Adrenal gland (tissue), 9 donors: ENCODE measurements at regions not wholly inside any gene's neighbourhood (a gene's known extent, or its start where the extent isn't known, plus 50 kb on each side); places are given as distances from the start of the nearest gene placed in this dataset.

ENCODE experiments used
- DNase-seq, 7 donors: peaks; one replicate each; pipeline ENCODE4 v3.0.0-alpha.2; 2019 to 2020
- H3K27ac ChIP-seq, 5 donors: fragments of 200-600 bp; sonication (generic) in 4 of 5; 1 replicate in 3 of 5; 2 replicates in 2 of 5; pipeline versions ENCODE4 v1.5.1 to v1.8.0; 2016 to 2020; ENCODE audit warnings: mild to moderate bottlenecking in 1 of 5
- H3K27me3 ChIP-seq: fragments of 200-600 bp; 2 replicates; pipeline ENCODE4 v1.8.0; 2021
- H3K36me3 ChIP-seq, 2 donors: fragments of 200-600 bp; replicated peaks in 1 of 2; 1 replicate in 1 of 2; 2 replicates in 1 of 2; pipeline versions ENCODE4 v1.5.1 to v1.8.0; 2018 to 2022
- H3K4me1 ChIP-seq, 2 donors: fragments of 200-600 bp; replicated peaks in 1 of 2; 1 replicate in 1 of 2; 2 replicates in 1 of 2; pipeline versions ENCODE4 v1.5.1 to v1.8.0; 2018 to 2021
- H3K4me3 ChIP-seq, 4 donors: fragments of 200-600 bp; sonication (generic) in 3 of 4; one replicate each; pipeline ENCODE4 v1.5.1; 2016 to 2018
- H3K9me3 ChIP-seq, 3 donors: fragments of 200-600 bp; sonication (generic) in 1 of 3; replicated peaks in 1 of 3; 1 replicate in 2 of 3; 2 replicates in 1 of 3; pipeline versions ENCODE4 v1.5.1 to v1.8.0; 2016 to 2021
- POLR2A ChIP-seq, 2 donors: fragments of 450-650 bp; IDR thresholded peaks; one replicate each; pipeline ENCODE4 v1.6.1; 2017; ENCODE audit warnings: antibody characterized with exemption in 2 of 2, mild to moderate bottlenecking in 2 of 2, moderate library complexity in 1 of 2
- WGBS, 4 donors: extraction: QIAGEN DNeasy Blood & Tissue Kit in 2 of 4; methylation state at CpG; one replicate each; pipeline versions ENCODE4 v1.1.5 to v1.1.7; 2013 to 2017; 5-methylcytosine and 5-hydroxymethylcytosine counted together
- intact Hi-C, 2 donors: fragments of 100-400 bp; cut with DNase I; formaldehyde crosslinking; loops; one replicate each; pipeline versions ENCODE4 v1.14.1 to v1.15.0; 2022 to 2023
- TF ChIP-seq, protein P1 (sequence below), 6 experiments: fragments of 450-650 bp in 4 of 6; fragments of 200-600 bp in 2 of 6; sonication (generic) in 1 of 6; IDR thresholded peaks; 1 replicate in 5 of 6; 2 replicates in 1 of 6; pipeline versions ENCODE4 v1.5.1 to v1.8.0; 2016 to 2021; ENCODE audit warnings: antibody characterized with exemption in 6 of 6, mild to moderate bottlenecking in 2 of 6, moderate library complexity in 1 of 6
- donor health status: healthy with polysubstance abuse.
- donor health status: Bipolar disorder and iron deficiency.
- donor health status: DM: yes; HTN: yes; CAD: no.
- donor health status: DM: no; HTN: no; CAD: no.
- donor health status: DM: no; HTN: no; CAD: no.

GRCh38 chr1:199301472-199302217 is 662.8 kb downstream of the PTPRC start:
- no peak overlapping the region for H3K4me3 ChIP-seq
- no peak overlapping the region for H3K27ac ChIP-seq
- H3K9me3 ChIP-seq: no peaks in the 10 kb centered on the region
- intact Hi-C loops: no loop called here
- H3K36me3 ChIP-seq: no peaks in the 10 kb centered on the region
- no peaks in the 10 kb centered on the region for H3K4me1 ChIP-seq
- H3K27me3 ChIP-seq: no peaks in the 10 kb centered on the region
- no peak for DNase-seq
- TF ChIP-seq, protein P1, sequence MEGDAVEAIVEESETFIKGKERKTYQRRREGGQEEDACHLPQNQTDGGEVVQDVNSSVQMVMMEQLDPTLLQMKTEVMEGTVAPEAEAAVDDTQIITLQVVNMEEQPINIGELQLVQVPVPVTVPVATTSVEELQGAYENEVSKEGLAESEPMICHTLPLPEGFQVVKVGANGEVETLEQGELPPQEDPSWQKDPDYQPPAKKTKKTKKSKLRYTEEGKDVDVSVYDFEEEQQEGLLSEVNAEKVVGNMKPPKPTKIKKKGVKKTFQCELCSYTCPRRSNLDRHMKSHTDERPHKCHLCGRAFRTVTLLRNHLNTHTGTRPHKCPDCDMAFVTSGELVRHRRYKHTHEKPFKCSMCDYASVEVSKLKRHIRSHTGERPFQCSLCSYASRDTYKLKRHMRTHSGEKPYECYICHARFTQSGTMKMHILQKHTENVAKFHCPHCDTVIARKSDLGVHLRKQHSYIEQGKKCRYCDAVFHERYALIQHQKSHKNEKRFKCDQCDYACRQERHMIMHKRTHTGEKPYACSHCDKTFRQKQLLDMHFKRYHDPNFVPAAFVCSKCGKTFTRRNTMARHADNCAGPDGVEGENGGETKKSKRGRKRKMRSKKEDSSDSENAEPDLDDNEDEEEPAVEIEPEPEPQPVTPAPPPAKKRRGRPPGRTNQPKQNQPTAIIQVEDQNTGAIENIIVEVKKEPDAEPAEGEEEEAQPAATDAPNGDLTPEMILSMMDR (IDR thresholded peaks at IDR 0.05): no peak
- TF ChIP-seq POLR2A (IDR thresholded peaks at IDR 0.05): no peak

DNA sequence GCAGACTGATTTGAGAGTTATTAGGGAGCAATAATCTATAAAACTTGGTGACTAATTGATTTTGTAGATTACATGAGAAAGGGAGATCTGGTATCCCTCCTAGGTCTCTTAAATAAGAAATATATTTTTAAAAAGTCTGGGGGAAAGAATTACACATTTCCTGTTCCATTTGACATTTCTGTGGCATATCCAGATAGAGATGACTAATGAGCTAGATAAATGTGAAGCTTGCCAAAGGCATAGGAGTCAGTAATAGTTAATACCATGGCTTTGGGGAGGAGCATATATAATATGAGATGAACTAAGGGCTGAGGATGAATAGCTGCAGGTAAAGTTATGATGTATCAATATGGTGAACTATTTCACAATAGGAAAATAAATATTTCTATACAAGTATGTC is 663.7 kb downstream of the PTPRC start:
- no peak for DNase-seq
- no peak overlapping the region for H3K4me3 ChIP-seq
- H3K4me1 ChIP-seq: no peaks in the 10 kb centered on the region
- H3K9me3 ChIP-seq: no peaks in the 10 kb centered on the region
- no peaks in the 10 kb centered on the region for H3K36me3 ChIP-seq
- no peak overlapping the region for H3K27ac ChIP-seq
- no peaks in the 10 kb centered on the region for H3K27me3 ChIP-seq
- TF ChIP-seq POLR2A (IDR thresholded peaks at IDR 0.05): no peak
- TF ChIP-seq, protein P1 (IDR thresholded peaks at IDR 0.05): no peak
- intact Hi-C loops: no loop called here

- Histone ChIP-seq H3K27ac (no peak overlapping the region), H3K4me1 (no peaks in the 10 kb centered on the region), H3K36me3 (no peaks in the 10 kb centered on the region), H3K4me3 (no peak overlapping the region), H3K9me3 (no peaks in the 10 kb centered on the region), H3K27me3 (no peaks in the 10 kb centered on the region)
- TF ChIP-seq, protein P1 (IDR thresholded peaks at IDR 0.05): no peak
- no peak for TF ChIP-seq POLR2A (IDR thresholded peaks at IDR 0.05)
- 90 to 98% (median 94%) methylated on average over 2 of the region's 2 CpGs for WGBS, 4 donors
- intact Hi-C loops: no loop called here
- DNase-seq: no peak
Observed at GRCh38 chr1:199303035-199303434, 664.2 kb downstream of the PTPRC start.

DNA sequence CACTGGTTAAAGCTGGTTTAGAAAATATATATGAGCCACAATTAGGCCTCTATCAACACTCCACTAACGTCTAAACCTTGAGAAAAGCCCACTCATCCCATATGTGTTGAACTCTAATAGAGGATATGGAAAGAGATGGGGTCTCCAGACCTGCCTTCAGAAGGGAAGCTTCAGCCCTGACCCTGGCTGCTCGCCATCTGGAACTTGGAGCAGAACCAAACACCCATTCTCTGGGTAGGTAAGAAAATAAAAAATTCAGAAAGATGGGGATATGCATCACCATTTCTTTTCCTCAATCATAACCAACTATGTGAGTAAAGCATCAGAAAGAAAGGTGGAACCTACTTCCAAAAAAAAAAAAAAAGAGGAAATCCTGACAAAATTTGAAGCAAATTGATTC is 666.2 kb downstream of the PTPRC start:
- Histone ChIP-seq H3K9me3 (no peaks in the 10 kb centered on the region), H3K27me3 (no peaks in the 10 kb centered on the region), H3K36me3 (no peaks in the 10 kb centered on the region), H3K4me1 (no peaks in the 10 kb centered on the region), H3K4me3 (no peak overlapping the region), H3K27ac (no peak overlapping the region)
- intact Hi-C loops: no loop called here
- no peak for DNase-seq
- 65 to 71% (median 65%) methylated on average over 2 of the region's 2 CpGs for WGBS, 4 donors
- no peak for TF ChIP-seq POLR2A (IDR thresholded peaks at IDR 0.05)
- TF ChIP-seq, protein P1 (IDR thresholded peaks at IDR 0.05): no peak
